ENCODE measurements at regions not wholly inside any gene's neighbourhood (a gene's known extent, or its start where the extent isn't known, plus 50 kb on each side); places are given as distances from the start of the nearest gene placed in this dataset.
"Not testable (repeated sequence)": the region's sequence is repeated elsewhere in the genome, so short reads cannot be mapped to it uniquely, and the experiment has no call there.

GRCh38 chr17:71869841-71870545 is 250.8 kb upstream of the SOX9 start:
- no peak overlapping the region for H3K4me3 ChIP-seq (ENCODE audit: low read length)
- no peak for DNase-seq (ENCODE audit: low read depth)
- TF ChIP-seq CTCF (IDR thresholded peaks at IDR 0.05; ENCODE audit: insufficient read depth, low read depth, low read length, missing control alignments): no peak

- no peak for TF ChIP-seq CTCF (IDR thresholded peaks at IDR 0.05; ENCODE audit: insufficient read depth, low read depth, low read length, missing control alignments)
- H3K4me3 ChIP-seq (ENCODE audit: low read length): no peak overlapping the region
- no peak for DNase-seq (ENCODE audit: low read depth)
Measured at GRCh38 chr17:71870546-71870862, 250.3 kb upstream of the SOX9 start.

- no peak for DNase-seq (ENCODE audit: low read depth)
- H3K4me3 ChIP-seq (ENCODE audit: low read length): no peak overlapping the region
- TF ChIP-seq CTCF (IDR thresholded peaks at IDR 0.05; ENCODE audit: insufficient read depth, low read depth, low read length, missing control alignments): no peak
Measured at GRCh38 chr17:71872843-71873485, 247.9 kb upstream of the SOX9 start.

GRCh38 chr17:71874773-71875172 is 246.0 kb upstream of the SOX9 start:
- not testable (repeated sequence) for DNase-seq (ENCODE audit: low read depth); H3K4me3 ChIP-seq (ENCODE audit: low read length)

- no peak for DNase-seq (ENCODE audit: low read depth)
Measured at GRCh38 chr17:71878271-71878670, 242.5 kb upstream of the SOX9 start.

GRCh38 chr17:71878998-71879397 is 241.8 kb upstream of the SOX9 start:
- TF ChIP-seq CTCF (IDR thresholded peaks at IDR 0.05; ENCODE audit: insufficient read depth, low read depth, low read length, missing control alignments): no peak
- no peak overlapping the region for H3K4me3 ChIP-seq (ENCODE audit: low read length)
- DNase-seq (ENCODE audit: low read depth): no peak

More at GRCh38 chr17:71878271-71878670, 242.5 kb upstream of the SOX9 start:
- no peak overlapping the region for H3K4me3 ChIP-seq (ENCODE audit: low read length)
- TF ChIP-seq CTCF (IDR thresholded peaks at IDR 0.05; ENCODE audit: insufficient read depth, low read depth, low read length, missing control alignments): no peak

- DNase-seq (ENCODE audit: low read depth): no peak
Measured at GRCh38 chr17:71881041-71881440, 239.8 kb upstream of the SOX9 start.

More at GRCh38 chr17:71881041-71881440, 239.8 kb upstream of the SOX9 start:
- no peak overlapping the region for H3K4me3 ChIP-seq (ENCODE audit: low read length)
- no peak for TF ChIP-seq CTCF (IDR thresholded peaks at IDR 0.05; ENCODE audit: insufficient read depth, low read depth, low read length, missing control alignments)
